ENCODE measurements at regions not wholly inside any gene's neighbourhood (a gene's known extent, or its start where the extent isn't known, plus 50 kb on each side); places are given as distances from the start of the nearest gene placed in this dataset.

GRCh38 chr1:204818998-204819397 lies 51.7 kb upstream of the NFASC start:
- Histone ChIP-seq H3K9ac (ENCODE audit: low read depth in 1 of 2, low read length in 2 of 2) (no peak overlapping the region), H3K4me1 (ENCODE audit: control insufficient read depth in 4 of 4, insufficient read depth in 4 of 4, low read length in 3 of 4) (no peaks in the 10 kb centered on the region), H3K27me3 (ENCODE audit: control insufficient read depth in 4 of 4, insufficient read depth in 4 of 4, low read length in 3 of 4) (no peaks in the 10 kb centered on the region), H3K4me3 (ENCODE audit: low read depth in 1 of 3, low read length in 3 of 3) (no peak overlapping the region), H3K36me3 (ENCODE audit: control insufficient read depth in 4 of 4, insufficient read depth in 3 of 4, low read depth in 1 of 4, low read length in 3 of 4) (no peaks in the 10 kb centered on the region), H3K27ac (ENCODE audit: low read depth in 1 of 2, low read length in 2 of 2) (no peak overlapping the region), H3K9me3 (ENCODE audit: control insufficient read depth in 4 of 4, low read length in 3 of 4) (no peaks in the 10 kb centered on the region)
- no peak for DNase-seq (ENCODE audit: low spot score)
- WGBS: 71% methylated on average over 3 of the region's 3 CpGs
- no peak for TF ChIP-seq MAX (IDR thresholded peaks at IDR 0.05)
- TF ChIP-seq HNF4A (conservative IDR thresholded peaks at IDR 0.05): no peak
- no peak for TF ChIP-seq TAF1 (conservative IDR thresholded peaks at IDR 0.05)
- TF ChIP-seq FOXA2 (IDR thresholded peaks at IDR 0.05): no peak
- TF ChIP-seq, protein P1, sequence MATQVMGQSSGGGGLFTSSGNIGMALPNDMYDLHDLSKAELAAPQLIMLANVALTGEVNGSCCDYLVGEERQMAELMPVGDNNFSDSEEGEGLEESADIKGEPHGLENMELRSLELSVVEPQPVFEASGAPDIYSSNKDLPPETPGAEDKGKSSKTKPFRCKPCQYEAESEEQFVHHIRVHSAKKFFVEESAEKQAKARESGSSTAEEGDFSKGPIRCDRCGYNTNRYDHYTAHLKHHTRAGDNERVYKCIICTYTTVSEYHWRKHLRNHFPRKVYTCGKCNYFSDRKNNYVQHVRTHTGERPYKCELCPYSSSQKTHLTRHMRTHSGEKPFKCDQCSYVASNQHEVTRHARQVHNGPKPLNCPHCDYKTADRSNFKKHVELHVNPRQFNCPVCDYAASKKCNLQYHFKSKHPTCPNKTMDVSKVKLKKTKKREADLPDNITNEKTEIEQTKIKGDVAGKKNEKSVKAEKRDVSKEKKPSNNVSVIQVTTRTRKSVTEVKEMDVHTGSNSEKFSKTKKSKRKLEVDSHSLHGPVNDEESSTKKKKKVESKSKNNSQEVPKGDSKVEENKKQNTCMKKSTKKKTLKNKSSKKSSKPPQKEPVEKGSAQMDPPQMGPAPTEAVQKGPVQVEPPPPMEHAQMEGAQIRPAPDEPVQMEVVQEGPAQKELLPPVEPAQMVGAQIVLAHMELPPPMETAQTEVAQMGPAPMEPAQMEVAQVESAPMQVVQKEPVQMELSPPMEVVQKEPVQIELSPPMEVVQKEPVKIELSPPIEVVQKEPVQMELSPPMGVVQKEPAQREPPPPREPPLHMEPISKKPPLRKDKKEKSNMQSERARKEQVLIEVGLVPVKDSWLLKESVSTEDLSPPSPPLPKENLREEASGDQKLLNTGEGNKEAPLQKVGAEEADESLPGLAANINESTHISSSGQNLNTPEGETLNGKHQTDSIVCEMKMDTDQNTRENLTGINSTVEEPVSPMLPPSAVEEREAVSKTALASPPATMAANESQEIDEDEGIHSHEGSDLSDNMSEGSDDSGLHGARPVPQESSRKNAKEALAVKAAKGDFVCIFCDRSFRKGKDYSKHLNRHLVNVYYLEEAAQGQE (IDR thresholded peaks at IDR 0.05): no peak
- no peak for TF ChIP-seq NR2F2 (IDR thresholded peaks at IDR 0.05)
- no peak for TF ChIP-seq GABPA (IDR thresholded peaks at IDR 0.05 in 1 of 2, conservative IDR thresholded peaks at IDR 0.05 in 1 of 2)
- TF ChIP-seq CTCF (IDR thresholded peaks at IDR 0.05; ENCODE audit: low read depth, low read length, missing input control): no peak
- TF ChIP-seq SP1 (IDR thresholded peaks at IDR 0.05): no peak
- no peak for TF ChIP-seq RXRA (IDR thresholded peaks at IDR 0.05)

- TF ChIP-seq ZBTB33 (IDR thresholded peaks at IDR 0.05) (no peak), EGR1 (IDR thresholded peaks at IDR 0.05; ENCODE audit: low read depth in 2 of 2) (no peak), HNF4G (IDR thresholded peaks at IDR 0.05) (no peak), CTCF (IDR thresholded peaks at IDR 0.05; ENCODE audit: low read depth, low read length, missing input control) (no peak), TAF1 (conservative IDR thresholded peaks at IDR 0.05) (no peak), HNF4A (conservative IDR thresholded peaks at IDR 0.05) (no peak), SP1 (IDR thresholded peaks at IDR 0.05) (no peak), JUND (IDR thresholded peaks at IDR 0.05) (no peak), GABPA (IDR thresholded peaks at IDR 0.05 in 1 of 2, conservative IDR thresholded peaks at IDR 0.05 in 1 of 2) (no peak), FOXA2 (IDR thresholded peaks at IDR 0.05) (no peak), RXRA (IDR thresholded peaks at IDR 0.05) (no peak)
- TF ChIP-seq, protein P2, sequence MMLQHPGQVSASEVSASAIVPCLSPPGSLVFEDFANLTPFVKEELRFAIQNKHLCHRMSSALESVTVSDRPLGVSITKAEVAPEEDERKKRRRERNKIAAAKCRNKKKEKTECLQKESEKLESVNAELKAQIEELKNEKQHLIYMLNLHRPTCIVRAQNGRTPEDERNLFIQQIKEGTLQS (IDR thresholded peaks at IDR 0.05): no peak
- DNase-seq (ENCODE audit: low spot score): no peak
Measured at GRCh38 chr1:204819495-204819894, 51.2 kb upstream of the NFASC start.

More at GRCh38 chr1:204819495-204819894, 51.2 kb upstream of the NFASC start:
- no peaks in the 10 kb centered on the region for H3K36me3 ChIP-seq (ENCODE audit: control insufficient read depth in 4 of 4, insufficient read depth in 3 of 4, low read depth in 1 of 4, low read length in 3 of 4)
- no peaks in the 10 kb centered on the region for H3K27me3 ChIP-seq (ENCODE audit: control insufficient read depth in 4 of 4, insufficient read depth in 4 of 4, low read length in 3 of 4)
- H3K9ac ChIP-seq (ENCODE audit: low read depth in 1 of 2, low read length in 2 of 2): no peak overlapping the region
- H3K4me3 ChIP-seq (ENCODE audit: low read depth in 1 of 3, low read length in 3 of 3): no peak overlapping the region
- no peak overlapping the region for H3K27ac ChIP-seq (ENCODE audit: low read depth in 1 of 2, low read length in 2 of 2)
- 49% methylated on average over 2 of the region's 2 CpGs for WGBS
- no peaks in the 10 kb centered on the region for H3K9me3 ChIP-seq (ENCODE audit: control insufficient read depth in 4 of 4, low read length in 3 of 4)
- no peaks in the 10 kb centered on the region for H3K4me1 ChIP-seq (ENCODE audit: control insufficient read depth in 4 of 4, insufficient read depth in 4 of 4, low read length in 3 of 4)

All from liver (tissue), 8 donors.